ENCODE measurements at regions not wholly inside any gene's neighbourhood (a gene's known extent, or its start where the extent isn't known, plus 50 kb on each side); places are given as distances from the start of the nearest gene placed in this dataset.

- no peak for TF ChIP-seq SIN3A (IDR thresholded peaks at IDR 0.05; ENCODE audit: borderline replicate concordance, insufficient read depth, low read length)
- no peak for TF ChIP-seq FOXP2 (optimal IDR thresholded peaks at IDR 0.05; ENCODE audit: borderline replicate concordance, extremely low read depth, extremely low read length, insufficient read depth)
- no peak for TF ChIP-seq REST (IDR thresholded peaks at IDR 0.05; ENCODE audit: insufficient read depth in 1 of 2, low read depth in 2 of 2, low read length in 2 of 2)
- TF ChIP-seq POLR2AphosphoS5 (IDR thresholded peaks at IDR 0.05; ENCODE audit: low read depth, low read length): no peak
- TF ChIP-seq TAF1 (IDR thresholded peaks at IDR 0.05; ENCODE audit: borderline replicate concordance, insufficient read depth, low read length): no peak
These were observed 483.9 kb upstream of the DDX18 start for GRCh38 chr2:117330641-117331040.

- TF ChIP-seq TAF1 (IDR thresholded peaks at IDR 0.05; ENCODE audit: borderline replicate concordance, insufficient read depth, low read length): no peak
- TF ChIP-seq POLR2AphosphoS5 (IDR thresholded peaks at IDR 0.05; ENCODE audit: low read depth, low read length): no peak
- TF ChIP-seq REST (IDR thresholded peaks at IDR 0.05; ENCODE audit: insufficient read depth in 1 of 2, low read depth in 2 of 2, low read length in 2 of 2): no peak
- no peak for TF ChIP-seq SIN3A (IDR thresholded peaks at IDR 0.05; ENCODE audit: borderline replicate concordance, insufficient read depth, low read length)
- TF ChIP-seq FOXP2 (optimal IDR thresholded peaks at IDR 0.05; ENCODE audit: borderline replicate concordance, extremely low read depth, extremely low read length, insufficient read depth): no peak
These were observed 478.5 kb upstream of the DDX18 start for GRCh38 chr2:117335967-117336366.

- TF ChIP-seq SIN3A (IDR thresholded peaks at IDR 0.05; ENCODE audit: borderline replicate concordance, insufficient read depth, low read length) (no peak), POLR2AphosphoS5 (IDR thresholded peaks at IDR 0.05; ENCODE audit: low read depth, low read length) (no peak), REST (IDR thresholded peaks at IDR 0.05; ENCODE audit: insufficient read depth in 1 of 2, low read depth in 2 of 2, low read length in 2 of 2) (no peak), TAF1 (IDR thresholded peaks at IDR 0.05; ENCODE audit: borderline replicate concordance, insufficient read depth, low read length) (no peak), FOXP2 (optimal IDR thresholded peaks at IDR 0.05; ENCODE audit: borderline replicate concordance, extremely low read depth, extremely low read length, insufficient read depth) (no peak)
These were observed 478.0 kb upstream of the DDX18 start for GRCh38 chr2:117336496-117336895.

- no peak for TF ChIP-seq TAF1 (IDR thresholded peaks at IDR 0.05; ENCODE audit: borderline replicate concordance, insufficient read depth, low read length)
- no peak for TF ChIP-seq POLR2AphosphoS5 (IDR thresholded peaks at IDR 0.05; ENCODE audit: low read depth, low read length)
- no peak for TF ChIP-seq SIN3A (IDR thresholded peaks at IDR 0.05; ENCODE audit: borderline replicate concordance, insufficient read depth, low read length)
These were observed 474.5 kb upstream of the DDX18 start for GRCh38 chr2:117339980-117340379.

- TF ChIP-seq TAF1 (IDR thresholded peaks at IDR 0.05; ENCODE audit: borderline replicate concordance, insufficient read depth, low read length) (no peak), REST (IDR thresholded peaks at IDR 0.05; ENCODE audit: insufficient read depth in 1 of 2, low read depth in 2 of 2, low read length in 2 of 2) (no peak), POLR2AphosphoS5 (IDR thresholded peaks at IDR 0.05; ENCODE audit: low read depth, low read length) (no peak)
These were observed 472.8 kb upstream of the DDX18 start for GRCh38 chr2:117341690-117342089.

Measured in PFSK-1 (cell line).